GM12878 (cell line): ENCODE measurements at regions not wholly inside any gene's neighbourhood (a gene's known extent, or its start where the extent isn't known, plus 50 kb on each side); places are given as distances from the start of the nearest gene placed in this dataset.

Experiments used
- CTCF ChIP-seq, 3 experiments: IDR thresholded peaks in 2 of 3; conservative IDR thresholded peaks in 1 of 3; 2 replicates each; pipeline ENCODE4 v1.5.1; 2011; ENCODE audit warnings: low read depth in 3 of 3, low read length in 3 of 3, mild to moderate bottlenecking in 3 of 3, control low read depth in 2 of 3, moderate library complexity in 2 of 3, inconsistent platforms in 1 of 3, mixed read lengths in 1 of 3; ENCODE audit not compliant: control insufficient read depth in 2 of 3, insufficient read depth in 1 of 3; ENCODE audit errors: extremely low read depth in 1 of 3
- RFX5 ChIP-seq: IDR thresholded peaks from 2 replicates; pipeline ENCODE4 v1.6.1; 2011; ENCODE audit warnings: low read depth, low read length, improper control_type of control experiment
- SMAD5 ChIP-seq: IDR thresholded peaks from 2 replicates; pipeline ENCODE4 v1.6.1; 2016; ENCODE audit warnings: antibody characterized with exemption, low read depth

- TF ChIP-seq SMAD5 (no peak), RFX5 (no peak), CTCF (IDR thresholded peaks at IDR 0.05 in 2 of 3, conservative IDR thresholded peaks at IDR 0.05 in 1 of 3; ENCODE audit: control insufficient read depth in 2 of 3, extremely low read depth in 1 of 3, insufficient read depth in 1 of 3, low read depth in 3 of 3, low read length in 3 of 3) (no peak)
Measured at GRCh38 chr19:13684021-13684420, 80.3 kb upstream of the MRI1 start.
